Calu3 (cell line): ENCODE measurements at regions not wholly inside any gene's neighbourhood (a gene's known extent, or its start where the extent isn't known, plus 50 kb on each side); places are given as distances from the start of the nearest gene placed in this dataset.

ENCODE experiments used
- BruUV-seq: library from RNA; stranded (reverse); fragments of 400-500 nt; replicated peaks from 2 replicates; lab custom pipeline; 2021; lab: Mats Ljungman, UMichigan
- CTCF ChIA-PET: fragments of 300-600 bp; sonication (Branson Sonifier 250); formaldehyde crosslinking; loops from one replicate; lab custom pipeline; 2022; ENCODE audit warnings: antibody characterized with exemption; lab: Charles Lee
- DNase-seq: peaks from one replicate; pipeline ENCODE4 v3.0.0; 2022
- H3K27ac Mint-ChIP-seq: one replicate; pipeline ENCODE4 v1.8.0; 2022; ENCODE audit warnings: mixed read lengths; ENCODE audit not compliant: unreplicated experiment
- H3K27me3 Mint-ChIP-seq: one replicate; pipeline ENCODE4 v1.8.0; 2022; ENCODE audit warnings: mixed read lengths; ENCODE audit not compliant: unreplicated experiment
- H3K36me3 Mint-ChIP-seq: one replicate; pipeline ENCODE4 v1.8.0; 2022; ENCODE audit warnings: mild to moderate bottlenecking, moderate library complexity, mixed read lengths; ENCODE audit not compliant: insufficient read depth, unreplicated experiment
- H3K4me1 Mint-ChIP-seq: one replicate; pipeline ENCODE4 v1.8.0; 2022; ENCODE audit warnings: mild to moderate bottlenecking, low read depth, mixed read lengths; ENCODE audit not compliant: unreplicated experiment
- H3K4me3 Mint-ChIP-seq: one replicate; pipeline ENCODE4 v1.8.0; 2022; ENCODE audit warnings: mild to moderate bottlenecking, low read depth, moderate library complexity, mixed read lengths; ENCODE audit not compliant: unreplicated experiment
- H3K9me3 Mint-ChIP-seq: one replicate; pipeline ENCODE4 v1.8.0; 2022; ENCODE audit warnings: low read depth, mixed read lengths; ENCODE audit not compliant: unreplicated experiment
- CTCF ChIP-seq: fragments of 200-600 bp; IDR thresholded peaks from one replicate; pipeline ENCODE4 v1.8.0; 2022; ENCODE audit warnings: antibody characterized with exemption; ENCODE audit not compliant: unreplicated experiment
- intact Hi-C: fragments of 100-400 bp; cut with micrococcal nuclease; formaldehyde crosslinking; loops from one replicate; pipeline ENCODE4 v1.10.0; 2022; ENCODE audit not compliant: unreplicated experiment

GRCh38 chr2:186909095-186909494 is 60.1 kb upstream of the ZSWIM2 start:
- no peaks in the 10 kb centered on the region for H3K9me3 Mint-ChIP-seq
- no peak for TF ChIP-seq CTCF
- H3K27ac Mint-ChIP-seq, result no peak overlapping the region
- H3K4me1 Mint-ChIP-seq, result no peaks in the 10 kb centered on the region
- BruUV-seq, result no TSS peak
- intact Hi-C loops, result loop anchor here (10.0 kb wide), 1 partner anchor 406 kb away; no protein-coding TSS in a partner anchor
- CTCF ChIA-PET, result no interaction called here
- no peaks in the 10 kb centered on the region for H3K36me3 Mint-ChIP-seq
- no peak overlapping the region for H3K4me3 Mint-ChIP-seq
- H3K27me3 Mint-ChIP-seq, result no peaks in the 10 kb centered on the region
- no peak for DNase-seq

- intact Hi-C loops, result loop anchor here (10.0 kb wide), 1 partner anchor 407 kb away; no protein-coding TSS in a partner anchor
- no peak for TF ChIP-seq CTCF
- no peak overlapping the region for H3K4me3 Mint-ChIP-seq
- H3K9me3 Mint-ChIP-seq, result no peaks in the 10 kb centered on the region
- H3K36me3 Mint-ChIP-seq, result no peaks in the 10 kb centered on the region
- no peaks in the 10 kb centered on the region for H3K27me3 Mint-ChIP-seq
- no peak for DNase-seq
- H3K4me1 Mint-ChIP-seq, result no peaks in the 10 kb centered on the region
- no TSS peak for BruUV-seq
- CTCF ChIA-PET, result no interaction called here
- no peak overlapping the region for H3K27ac Mint-ChIP-seq
Observed at GRCh38 chr2:186907897-186908296, 58.9 kb upstream of the ZSWIM2 start.

GRCh38 chr2:186903216-186903615 is 54.2 kb upstream of the ZSWIM2 start:
- no peak overlapping the region for H3K27ac Mint-ChIP-seq
- no peaks in the 10 kb centered on the region for H3K9me3 Mint-ChIP-seq
- peak; percentile 48 for TF ChIP-seq CTCF
- CTCF ChIA-PET, result interaction anchor here (1.0 to 1.2 kb wide), 2 partner anchors 40 to 545 kb away, joined by 4 to 5 read pairs; partner anchors contain the start of gene CALCRL
- intact Hi-C loops, result loop anchor here (1.0 to 10.0 kb wide), 3 partner anchors 234 to 550 kb away; no protein-coding TSS in a partner anchor
- peaks cover 9% of the 10 kb centered on the region for H3K4me1 Mint-ChIP-seq
- no peak overlapping the region for H3K4me3 Mint-ChIP-seq
- no TSS peak for BruUV-seq
- H3K27me3 Mint-ChIP-seq, result no peaks in the 10 kb centered on the region
- no peak for DNase-seq
- H3K36me3 Mint-ChIP-seq, result no peaks in the 10 kb centered on the region
